Progenitor cell of endocrine pancreas (in vitro differentiated cells): ENCODE measurements at regions not wholly inside any gene's neighbourhood (a gene's known extent, or its start where the extent isn't known, plus 50 kb on each side); places are given as distances from the start of the nearest gene placed in this dataset.
"Not testable (repeated sequence)": the region's sequence is repeated elsewhere in the genome, so short reads cannot be mapped to it uniquely, and the experiment has no call there.

Source experiments
- DNase-seq: peaks from one replicate; pipeline ENCODE4 v3.0.0; 2021; ENCODE audit warnings: low spot score; ENCODE audit not compliant: unreplicated experiment
- H3K27ac Mint-ChIP-seq: 2 replicates; pipeline ENCODE4 v1.8.0; 2021; ENCODE audit warnings: mild to moderate bottlenecking, moderate library complexity, mixed read lengths
- H3K27me3 Mint-ChIP-seq: 2 replicates; pipeline ENCODE4 v1.8.0; 2021; ENCODE audit warnings: mixed read lengths
- H3K36me3 Mint-ChIP-seq: 2 replicates; pipeline ENCODE4 v1.8.0; 2022; ENCODE audit warnings: mixed read lengths; ENCODE audit not compliant: insufficient read depth
- H3K4me1 Mint-ChIP-seq: 2 replicates; pipeline ENCODE4 v1.8.0; 2021; ENCODE audit warnings: low read depth, mixed read lengths
- H3K4me3 Mint-ChIP-seq: 2 replicates; pipeline ENCODE4 v1.8.0; 2021; ENCODE audit warnings: low read depth, mild to moderate bottlenecking, moderate library complexity, mixed read lengths
- H3K9me3 Mint-ChIP-seq: 2 replicates; pipeline ENCODE4 v1.8.0; 2021; ENCODE audit warnings: low read depth, mixed read lengths
- TF ChIP-seq, protein P1 (sequence below): fragments of 200-600 bp; sonication (generic); IDR thresholded peaks from one replicate; pipeline ENCODE4 v1.5.0; 2021; ENCODE audit warnings: antibody characterized with exemption, mild to moderate bottlenecking; ENCODE audit not compliant: unreplicated experiment

DNA sequence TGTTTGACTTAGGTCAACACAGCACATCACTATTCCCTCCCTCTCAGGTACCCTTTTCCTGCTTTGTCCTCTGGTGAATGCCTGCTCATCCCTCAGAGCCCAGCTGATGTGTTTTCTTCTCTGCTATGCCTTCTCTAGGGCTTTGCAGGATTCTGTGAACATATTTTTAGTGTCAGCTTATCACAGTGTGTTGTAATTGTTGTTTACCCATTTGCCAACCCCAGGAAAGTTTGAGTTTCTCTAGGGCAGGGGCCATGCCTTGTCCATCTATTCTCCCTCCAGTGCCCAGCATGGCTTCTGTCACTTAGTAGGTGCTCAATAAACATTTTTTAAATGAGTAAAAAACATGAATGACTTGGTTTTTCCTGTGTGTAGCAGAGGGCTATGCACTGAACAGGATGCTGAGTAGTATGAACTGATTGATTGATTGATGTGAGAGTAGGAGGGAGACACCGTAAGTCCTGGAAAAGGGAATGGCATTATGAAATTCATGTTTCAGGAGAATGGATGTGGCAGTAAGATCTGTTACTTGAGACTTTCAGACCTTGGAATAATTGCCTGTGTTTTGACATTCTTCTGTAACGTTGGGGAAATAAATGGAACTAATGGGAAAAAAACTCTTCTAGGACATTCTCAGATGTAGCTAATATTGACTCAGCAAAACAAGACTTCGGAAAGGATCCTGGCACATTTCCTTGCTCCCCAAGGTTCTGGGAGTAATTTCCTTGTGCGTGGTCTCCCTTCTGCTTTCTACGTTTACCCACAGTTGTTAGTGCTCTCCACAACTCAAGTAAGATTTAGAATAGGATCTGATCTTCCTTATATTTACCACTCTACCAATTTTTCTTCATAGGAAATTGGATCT, 267.3 kb upstream of the TBL1XR1 start:
- H3K27ac Mint-ChIP-seq: no peak overlapping the region
- no peak for DNase-seq
- TF ChIP-seq, protein P1, sequence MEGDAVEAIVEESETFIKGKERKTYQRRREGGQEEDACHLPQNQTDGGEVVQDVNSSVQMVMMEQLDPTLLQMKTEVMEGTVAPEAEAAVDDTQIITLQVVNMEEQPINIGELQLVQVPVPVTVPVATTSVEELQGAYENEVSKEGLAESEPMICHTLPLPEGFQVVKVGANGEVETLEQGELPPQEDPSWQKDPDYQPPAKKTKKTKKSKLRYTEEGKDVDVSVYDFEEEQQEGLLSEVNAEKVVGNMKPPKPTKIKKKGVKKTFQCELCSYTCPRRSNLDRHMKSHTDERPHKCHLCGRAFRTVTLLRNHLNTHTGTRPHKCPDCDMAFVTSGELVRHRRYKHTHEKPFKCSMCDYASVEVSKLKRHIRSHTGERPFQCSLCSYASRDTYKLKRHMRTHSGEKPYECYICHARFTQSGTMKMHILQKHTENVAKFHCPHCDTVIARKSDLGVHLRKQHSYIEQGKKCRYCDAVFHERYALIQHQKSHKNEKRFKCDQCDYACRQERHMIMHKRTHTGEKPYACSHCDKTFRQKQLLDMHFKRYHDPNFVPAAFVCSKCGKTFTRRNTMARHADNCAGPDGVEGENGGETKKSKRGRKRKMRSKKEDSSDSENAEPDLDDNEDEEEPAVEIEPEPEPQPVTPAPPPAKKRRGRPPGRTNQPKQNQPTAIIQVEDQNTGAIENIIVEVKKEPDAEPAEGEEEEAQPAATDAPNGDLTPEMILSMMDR: no peak
- no peaks in the 10 kb centered on the region for H3K27me3 Mint-ChIP-seq
- H3K4me1 Mint-ChIP-seq: peaks cover 2% of the 10 kb centered on the region
- no peak overlapping the region for H3K4me3 Mint-ChIP-seq
- H3K36me3 Mint-ChIP-seq: no peaks in the 10 kb centered on the region
- H3K9me3 Mint-ChIP-seq: peaks cover 9% of the 10 kb centered on the region

- no peak overlapping the region for H3K27ac Mint-ChIP-seq
- H3K27me3 Mint-ChIP-seq: no peaks in the 10 kb centered on the region
- H3K4me3 Mint-ChIP-seq: no peak overlapping the region
- no peak for DNase-seq
- no peaks in the 10 kb centered on the region for H3K36me3 Mint-ChIP-seq
- H3K4me1 Mint-ChIP-seq: peaks cover 2% of the 10 kb centered on the region
- TF ChIP-seq, protein P1: no peak
- peaks cover 9% of the 10 kb centered on the region for H3K9me3 Mint-ChIP-seq
Observed at GRCh38 chr3:177465257-177465642, 268.0 kb upstream of the TBL1XR1 start.

- DNase-seq: no peak
- no peaks in the 10 kb centered on the region for H3K27me3 Mint-ChIP-seq
- no peak overlapping the region for H3K4me3 Mint-ChIP-seq
- H3K4me1 Mint-ChIP-seq: peaks cover 2% of the 10 kb centered on the region
- TF ChIP-seq, protein P1: no peak
- no peak overlapping the region for H3K27ac Mint-ChIP-seq
- H3K36me3 Mint-ChIP-seq: no peaks in the 10 kb centered on the region
- peaks cover 9% of the 10 kb centered on the region for H3K9me3 Mint-ChIP-seq
Observed at GRCh38 chr3:177466074-177466473, 268.8 kb upstream of the TBL1XR1 start.

- not testable (repeated sequence) for DNase-seq, H3K36me3 Mint-ChIP-seq, H3K4me1 Mint-ChIP-seq, H3K27ac Mint-ChIP-seq, H3K27me3 Mint-ChIP-seq, H3K9me3 Mint-ChIP-seq, H3K4me3 Mint-ChIP-seq
Observed at GRCh38 chr3:177466622-177467021, 269.3 kb upstream of the TBL1XR1 start.

GRCh38 chr3:177467247-177467985, 270.1 kb upstream of the TBL1XR1 start:
- Mint-ChIP-seq H3K4me3 (no peak overlapping the region), H3K9me3 (peaks cover 9% of the 10 kb centered on the region), H3K27ac (no peak overlapping the region), H3K36me3 (no peaks in the 10 kb centered on the region), H3K27me3 (no peaks in the 10 kb centered on the region), H3K4me1 (peaks cover 6% of the 10 kb centered on the region)
- no peak for DNase-seq
- TF ChIP-seq, protein P1: no peak
